GM19452 (cell line): ENCODE measurements at regions not wholly inside any gene's neighbourhood (a gene's known extent, or its start where the extent isn't known, plus 50 kb on each side); places are given as distances from the start of the nearest gene placed in this dataset.

Experiments
- ATAC-seq: cut with Tn5 transposase; IDR thresholded peaks from one replicate; pipeline ENCODE4 v1.9.1; 2021; ENCODE audit not compliant: unreplicated experiment

DNA sequence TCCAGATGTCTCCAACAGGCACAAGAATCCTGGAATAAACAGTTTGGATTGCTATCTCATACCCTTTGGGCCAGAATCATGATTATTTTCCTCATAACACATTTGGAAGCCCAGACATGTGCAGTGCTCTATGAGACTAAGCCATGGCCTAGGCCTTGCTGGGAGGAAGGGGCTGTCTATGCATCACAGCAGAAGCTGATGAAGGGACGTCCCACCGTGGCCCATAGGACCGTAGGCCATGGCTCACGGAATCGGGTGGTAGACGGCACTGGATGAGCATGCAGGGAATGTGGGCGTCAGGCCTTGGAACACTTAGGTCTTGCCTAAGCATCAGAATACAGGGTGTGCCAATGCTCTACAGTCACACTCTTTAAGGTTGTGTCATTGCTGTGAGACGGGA, 283.8 kb upstream of the TSHZ3 start:
- no peak for ATAC-seq

DNA sequence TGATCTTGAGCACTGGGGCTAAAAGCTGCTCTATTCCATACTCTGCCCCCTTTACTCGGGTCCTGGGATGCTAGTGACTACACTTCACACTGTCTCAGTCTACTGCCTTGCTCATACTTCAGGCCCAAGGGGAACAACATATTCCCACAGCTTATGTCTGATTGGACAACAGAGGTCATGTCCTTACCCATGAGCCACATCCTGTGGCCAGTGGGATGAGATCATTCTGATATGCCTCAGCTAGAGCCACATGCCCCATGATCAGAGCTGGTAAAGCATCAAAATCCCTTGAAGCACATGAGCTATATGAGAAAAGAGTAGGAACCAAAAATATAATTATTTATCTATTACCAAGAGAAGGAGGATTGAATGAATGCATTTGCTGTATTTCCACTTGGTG, 290.1 kb upstream of the TSHZ3 start:
- no peak for ATAC-seq

DNA sequence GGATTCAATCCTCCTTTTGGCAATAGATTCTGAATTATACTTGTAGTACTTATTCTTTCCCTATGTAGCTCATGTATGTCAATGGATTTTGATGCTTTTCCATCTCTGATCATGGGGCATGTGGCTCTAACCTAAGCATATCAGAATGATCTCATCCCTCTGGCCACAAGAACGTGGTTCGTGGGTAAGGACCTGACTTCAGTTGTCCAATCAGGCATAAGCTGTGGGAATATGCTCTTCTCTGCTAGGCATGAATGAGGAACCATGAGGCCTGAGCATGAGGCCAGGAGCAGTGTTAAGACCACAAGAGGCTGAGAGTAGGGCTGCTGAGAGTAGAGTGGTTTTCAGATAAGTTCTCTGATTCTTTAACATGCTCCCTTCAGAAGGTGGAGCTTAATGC, 292.4 kb upstream of the TSHZ3 start:
- no peak for ATAC-seq

DNA sequence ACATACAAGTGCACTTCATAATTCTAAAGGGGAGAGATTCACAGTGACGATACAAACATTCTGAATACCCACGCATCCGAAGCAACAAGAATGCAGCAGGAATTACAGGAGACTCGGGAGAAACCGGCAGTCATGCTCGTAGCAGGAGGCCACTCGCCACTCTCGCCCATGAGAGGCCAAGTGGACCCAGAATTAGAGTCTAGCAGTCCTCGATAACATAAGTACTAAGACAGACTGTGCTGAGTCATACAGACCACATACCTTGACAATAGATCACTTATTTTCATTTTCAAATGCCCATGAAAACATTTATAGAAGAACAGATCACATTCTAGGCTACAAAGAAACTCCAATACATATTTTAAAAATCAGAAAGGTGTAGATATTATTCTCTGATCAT, 299.1 kb upstream of the TSHZ3 start:
- ATAC-seq = no peak

DNA sequence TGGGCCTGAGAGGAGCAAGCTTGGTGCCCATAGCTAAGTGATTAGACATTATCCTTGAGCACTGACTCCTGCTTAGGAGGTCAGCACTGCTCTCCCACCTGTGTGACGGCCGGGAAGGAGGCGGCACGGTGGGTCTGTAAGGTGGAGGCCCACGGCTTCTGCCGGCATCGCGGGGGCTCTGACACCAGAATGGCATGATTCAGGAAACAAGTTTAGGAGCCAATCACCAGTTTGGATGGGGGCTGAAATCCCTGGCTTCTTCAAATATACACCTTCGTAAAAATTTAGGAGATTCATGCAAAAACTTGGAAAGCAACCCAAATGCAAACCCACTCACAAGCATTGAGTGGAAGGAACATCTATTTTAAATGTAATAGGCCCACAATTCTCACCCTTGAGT, 307.3 kb upstream of the TSHZ3 start:
- ATAC-seq = no peak

- ATAC-seq = no peak
Measured at GRCh38 chr19:31658993-31659896, 310.0 kb upstream of the TSHZ3 start.

- no peak for ATAC-seq
Measured at GRCh38 chr19:31659897-31660210, 310.6 kb upstream of the TSHZ3 start.

- ATAC-seq = no peak
Measured at GRCh38 chr19:31664096-31664495, 314.9 kb upstream of the TSHZ3 start.

GRCh38 chr19:31664997-31665396, 315.8 kb upstream of the TSHZ3 start:
- ATAC-seq = no peak

- ATAC-seq = no peak
Measured at GRCh38 chr19:31666126-31666525, 316.9 kb upstream of the TSHZ3 start.

- ATAC-seq = no peak
Measured at GRCh38 chr19:31667106-31667505, 317.9 kb upstream of the TSHZ3 start.

- no peak for ATAC-seq
Measured at GRCh38 chr19:31668921-31669320, 319.7 kb upstream of the TSHZ3 start.

GRCh38 chr19:31670931-31671330, 321.7 kb upstream of the TSHZ3 start:
- ATAC-seq = no peak

- no peak for ATAC-seq
Measured at GRCh38 chr19:31671411-31672035, 322.3 kb upstream of the TSHZ3 start.

GRCh38 chr19:31674503-31675192, 325.4 kb upstream of the TSHZ3 start:
- no peak for ATAC-seq

GRCh38 chr19:31675193-31675913, 326.1 kb upstream of the TSHZ3 start:
- no peak for ATAC-seq

DNA sequence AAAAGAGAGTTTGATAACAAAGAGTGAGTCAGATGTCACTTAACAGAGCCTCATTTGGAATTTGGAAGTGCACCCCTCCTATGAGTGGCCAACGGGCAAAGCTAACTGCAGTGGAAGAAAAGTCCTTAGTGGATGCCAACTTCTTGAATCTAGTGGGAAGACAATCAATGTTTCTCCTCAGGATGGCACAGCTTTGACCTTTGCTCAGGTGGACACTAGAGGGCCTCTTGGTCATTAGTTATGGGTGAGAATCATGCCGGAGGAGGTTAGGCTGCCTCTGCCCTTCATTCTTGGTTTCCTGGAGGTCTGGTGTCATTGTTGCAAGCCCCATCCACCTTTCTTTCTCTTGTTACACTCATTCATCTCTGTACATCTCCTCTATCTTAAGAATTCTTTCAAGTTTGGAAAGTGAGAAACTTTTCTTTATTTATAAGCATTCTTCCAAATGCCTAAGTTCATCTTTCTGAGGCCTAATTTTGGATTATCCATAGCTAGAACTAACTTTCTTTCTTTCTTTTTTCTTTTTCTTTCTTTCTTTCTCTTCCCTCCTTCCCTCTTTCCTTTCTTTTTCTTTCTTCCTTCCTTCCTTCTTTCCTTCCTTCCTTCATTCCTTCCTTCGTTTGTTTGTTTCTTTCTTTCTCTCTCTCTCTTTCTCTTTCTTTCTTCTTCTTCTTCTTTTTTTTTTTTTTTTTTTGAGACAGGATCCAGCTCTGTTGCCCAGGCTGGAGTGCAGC, 327.2 kb upstream of the TSHZ3 start:
- no peak for ATAC-seq

GRCh38 chr19:31678421-31678820, 329.2 kb upstream of the TSHZ3 start:
- ATAC-seq = no peak

- ATAC-seq = no peak
Measured at GRCh38 chr19:31681121-31681520, 331.9 kb upstream of the TSHZ3 start.

DNA sequence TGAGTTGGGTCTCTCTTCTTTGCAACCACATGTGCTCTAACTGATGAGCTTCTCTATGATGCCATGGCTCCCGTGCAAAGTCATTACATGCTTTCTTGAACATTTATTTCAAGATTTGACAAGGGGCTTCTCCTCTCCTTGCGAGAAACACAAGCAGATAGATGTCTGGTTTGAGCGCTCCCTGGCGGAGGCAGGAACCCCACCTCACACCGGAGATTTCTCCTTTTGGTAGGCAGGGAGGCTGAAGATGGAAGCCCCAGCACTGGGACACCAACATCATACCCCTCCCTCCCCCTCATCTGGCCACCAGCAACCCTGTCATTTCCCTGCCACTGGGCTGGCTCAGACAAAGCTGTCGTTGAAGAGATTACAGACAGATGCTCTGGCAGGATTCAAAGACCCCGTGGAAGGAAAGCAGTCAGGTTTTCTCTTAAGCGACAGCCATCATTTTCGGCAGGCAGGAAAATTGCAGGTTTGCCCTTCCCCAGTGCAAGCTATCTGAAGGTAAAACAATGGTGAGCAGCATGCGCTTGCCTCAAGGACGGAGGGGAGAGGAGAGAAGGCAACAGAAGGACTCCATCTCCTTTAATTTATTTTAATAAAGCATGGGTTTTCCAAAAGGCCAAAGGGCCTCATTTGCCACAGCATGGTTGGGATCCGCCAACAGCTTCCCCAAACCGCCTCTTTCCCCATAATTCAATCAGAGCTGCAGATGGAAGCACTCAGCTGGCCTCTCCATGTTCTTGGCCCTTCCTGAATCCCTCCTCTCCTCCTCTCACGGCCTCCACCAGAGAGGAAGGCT, 344.1 kb upstream of the TSHZ3 start:
- no peak for ATAC-seq
